GM19395 (cell line): ENCODE measurements at regions not wholly inside any gene's neighbourhood (a gene's known extent, or its start where the extent isn't known, plus 50 kb on each side); places are given as distances from the start of the nearest gene placed in this dataset.
"Not testable (repeated sequence)": the region's sequence is repeated elsewhere in the genome, so short reads cannot be mapped to it uniquely, and the experiment has no call there.

Experiments used
- ATAC-seq: cut with Tn5 transposase; IDR thresholded peaks from one replicate; pipeline ENCODE4 v1.9.1; 2021; ENCODE audit warnings: mild to moderate bottlenecking, moderate library complexity; ENCODE audit not compliant: unreplicated experiment

- ATAC-seq: no peak
These were observed 252.4 kb upstream of the CCNH start for GRCh38 chr5:87665166-87665565.

- no peak for ATAC-seq
These were observed 249.2 kb upstream of the CCNH start for GRCh38 chr5:87661784-87662566.

GRCh38 chr5:87653242-87653641 lies 240.5 kb upstream of the CCNH start:
- no peak for ATAC-seq

- ATAC-seq: no peak
These were observed 237.6 kb upstream of the CCNH start for GRCh38 chr5:87650284-87650683.

GRCh38 chr5:87649455-87649854 lies 236.7 kb upstream of the CCNH start:
- ATAC-seq: no peak

- ATAC-seq: no peak
These were observed 232.5 kb upstream of the CCNH start for GRCh38 chr5:87645224-87645623.

GRCh38 chr5:87640902-87641301 lies 228.2 kb upstream of the CCNH start:
- ATAC-seq: no peak

GRCh38 chr5:87627363-87627762 lies 214.6 kb upstream of the CCNH start:
- ATAC-seq: no peak

GRCh38 chr5:87608385-87608784 lies 195.7 kb upstream of the CCNH start:
- ATAC-seq: no peak

GRCh38 chr5:87605663-87606062 lies 192.9 kb upstream of the CCNH start:
- ATAC-seq: no peak

GRCh38 chr5:87599778-87600177 lies 187.0 kb upstream of the CCNH start:
- ATAC-seq: no peak

- no peak for ATAC-seq
These were observed 185.7 kb upstream of the CCNH start for GRCh38 chr5:87598460-87598859.

- ATAC-seq: no peak
These were observed 181.8 kb upstream of the CCNH start for GRCh38 chr5:87594566-87594965.

- ATAC-seq: no peak
These were observed 176.9 kb upstream of the CCNH start for GRCh38 chr5:87589587-87589986.

- no peak for ATAC-seq
These were observed 175.6 kb upstream of the CCNH start for GRCh38 chr5:87588316-87588715.

- ATAC-seq: not testable (repeated sequence)
These were observed 171.0 kb upstream of the CCNH start for GRCh38 chr5:87583704-87584103.

GRCh38 chr5:87582149-87582548 lies 169.4 kb upstream of the CCNH start:
- no peak for ATAC-seq

- ATAC-seq: no peak
These were observed 168.9 kb upstream of the CCNH start for GRCh38 chr5:87581661-87582060.

GRCh38 chr5:87579678-87580077 lies 166.9 kb upstream of the CCNH start:
- ATAC-seq: no peak

GRCh38 chr5:87576867-87577266 lies 164.1 kb upstream of the CCNH start:
- no peak for ATAC-seq

GRCh38 chr5:87576306-87576705 lies 163.6 kb upstream of the CCNH start:
- not testable (repeated sequence) for ATAC-seq

GRCh38 chr5:87574106-87574505 lies 161.4 kb upstream of the CCNH start:
- ATAC-seq: no peak

- no peak for ATAC-seq
These were observed 159.9 kb upstream of the CCNH start for GRCh38 chr5:87572611-87573010.
